Liver (tissue), 8 donors: ENCODE measurements at regions not wholly inside any gene's neighbourhood (a gene's known extent, or its start where the extent isn't known, plus 50 kb on each side); places are given as distances from the start of the nearest gene placed in this dataset.

Source experiments
- DNase-seq: peaks from one replicate; pipeline ENCODE4 v3.0.0-alpha.2; 2017; ENCODE audit warnings: low spot score
- H3K27ac ChIP-seq, 2 donors: one replicate each; pipeline ENCODE4 v1.7.0; 2013; ENCODE audit warnings: inconsistent platforms in 2 of 2, low read length in 2 of 2, control low read depth in 1 of 2, low read depth in 1 of 2, mild to moderate bottlenecking in 1 of 2
- H3K27me3 ChIP-seq, 4 donors: one replicate each; pipeline versions ENCODE4 v1.6.1 to v1.7.0; 2013; ENCODE audit warnings: low read length in 3 of 4, inconsistent platforms in 1 of 4, mild to moderate bottlenecking in 1 of 4, moderate library complexity in 1 of 4; ENCODE audit not compliant: control insufficient read depth in 4 of 4, insufficient read depth in 4 of 4
- H3K36me3 ChIP-seq, 4 donors: one replicate each; pipeline versions ENCODE4 v1.6.1 to v1.7.0; 2013; ENCODE audit warnings: low read length in 3 of 4, mild to moderate bottlenecking in 3 of 4, low read depth in 1 of 4, moderate library complexity in 1 of 4; ENCODE audit not compliant: control insufficient read depth in 4 of 4, insufficient read depth in 3 of 4
- H3K4me1 ChIP-seq, 4 donors: one replicate each; pipeline versions ENCODE4 v1.6.1 to v1.7.0; 2013; ENCODE audit warnings: low read length in 3 of 4, mild to moderate bottlenecking in 3 of 4, moderate library complexity in 1 of 4; ENCODE audit not compliant: control insufficient read depth in 4 of 4, insufficient read depth in 4 of 4
- H3K4me3 ChIP-seq, 3 donors: one replicate each; pipeline versions ENCODE4 v1.6.1 to v1.7.0; 2013; ENCODE audit warnings: low read length in 3 of 3, control low read depth in 1 of 3, low read depth in 1 of 3, mild to moderate bottlenecking in 1 of 3
- H3K9ac ChIP-seq, 2 donors: one replicate each; pipeline ENCODE4 v1.7.0; 2013; ENCODE audit warnings: low read length in 2 of 2, mild to moderate bottlenecking in 2 of 2, moderate library complexity in 2 of 2, control low read depth in 1 of 2, low read depth in 1 of 2
- H3K9me3 ChIP-seq, 4 donors: one replicate each; pipeline versions ENCODE4 v1.6.1 to v1.7.0; 2013; ENCODE audit warnings: low read length in 3 of 4; ENCODE audit not compliant: control insufficient read depth in 4 of 4
- ATF3 ChIP-seq: IDR thresholded peaks from 2 replicates; pipeline ENCODE4 v1.6.1; 2016; ENCODE audit warnings: antibody characterized with exemption
- CTCF ChIP-seq: fragments of 150-350 bp; IDR thresholded peaks from 2 replicates; pipeline ENCODE4 v1.5.1; 2017; ENCODE audit warnings: improper control_type of control experiment, low read depth, low read length; ENCODE audit not compliant: missing input control
- EGR1 ChIP-seq, 2 donors: IDR thresholded peaks; 2 replicates each; pipeline ENCODE4 v1.6.1; 2016 to 2018; ENCODE audit warnings: antibody characterized with exemption in 2 of 2, low read depth in 2 of 2
- FOXA2 ChIP-seq: IDR thresholded peaks from 2 replicates; pipeline ENCODE4 v1.6.1; 2016; ENCODE audit warnings: antibody characterized with exemption
- GABPA ChIP-seq, 2 donors: IDR thresholded peaks in 1 of 2; conservative IDR thresholded peaks in 1 of 2; 2 replicates each; pipeline ENCODE4 v1.6.1; 2016; ENCODE audit warnings: antibody characterized with exemption in 2 of 2, mild to moderate bottlenecking in 1 of 2, moderate library complexity in 1 of 2
- HNF4A ChIP-seq, 2 donors: conservative IDR thresholded peaks; 2 replicates each; pipeline ENCODE4 v1.6.1; 2016; ENCODE audit warnings: antibody characterized with exemption in 2 of 2, mild to moderate bottlenecking in 2 of 2
- HNF4G ChIP-seq: IDR thresholded peaks from 2 replicates; pipeline ENCODE4 v1.6.1; 2016; ENCODE audit warnings: antibody characterized with exemption
- JUND ChIP-seq, 2 donors: IDR thresholded peaks; 2 replicates each; pipeline ENCODE4 v1.6.1; 2016; ENCODE audit warnings: antibody characterized with exemption in 2 of 2
- MAX ChIP-seq: IDR thresholded peaks from 2 replicates; pipeline ENCODE4 v1.6.1; 2016; ENCODE audit warnings: antibody characterized with exemption
- NR2F2 ChIP-seq: IDR thresholded peaks from 2 replicates; pipeline ENCODE4 v1.6.1; 2016; ENCODE audit warnings: antibody characterized with exemption
- RAD21 ChIP-seq, 2 donors: IDR thresholded peaks; 2 replicates each; pipeline ENCODE4 v1.6.1; 2016; ENCODE audit warnings: antibody characterized with exemption in 2 of 2, mild to moderate bottlenecking in 2 of 2
- REST ChIP-seq: IDR thresholded peaks from 2 replicates; pipeline ENCODE4 v1.6.1; 2016; ENCODE audit warnings: antibody characterized with exemption, mild to moderate bottlenecking
- RXRA ChIP-seq, 2 donors: IDR thresholded peaks; 2 replicates each; pipeline ENCODE4 v1.6.1; 2017 to 2018; ENCODE audit warnings: antibody characterized with exemption in 2 of 2, mild to moderate bottlenecking in 1 of 2
- SP1 ChIP-seq: IDR thresholded peaks from 2 replicates; pipeline ENCODE4 v1.6.1; 2018; ENCODE audit warnings: antibody characterized with exemption, mild to moderate bottlenecking
- TAF1 ChIP-seq: conservative IDR thresholded peaks from 2 replicates; pipeline ENCODE4 v1.6.1; 2016; ENCODE audit warnings: antibody characterized with exemption, mild to moderate bottlenecking
- YY1 ChIP-seq: IDR thresholded peaks from 2 replicates; pipeline ENCODE4 v1.6.1; 2016; ENCODE audit warnings: antibody characterized with exemption, mild to moderate bottlenecking
- ZBTB33 ChIP-seq: IDR thresholded peaks from 2 replicates; pipeline ENCODE4 v1.6.1; 2016; ENCODE audit warnings: antibody characterized with exemption
- WGBS: extraction: QIAGEN DNeasy Blood & Tissue Kit; methylation state at CpG from one replicate; pipeline ENCODE4 v1.1.7; 2013; 5-methylcytosine and 5-hydroxymethylcytosine counted together
- donor health status: healthy.
- donor health status: healthy.
- donor health status: healthy.
- donor health status: healthy.
- donor health status: healthy.

GRCh38 chr5:30921388-30921787 lies 272.1 kb upstream of the CDH6 start:
- WGBS: 87% methylated on average over 5 of the region's 5 CpGs
- no peaks in the 10 kb centered on the region for H3K36me3 ChIP-seq
- TF ChIP-seq JUND (IDR thresholded peaks at IDR 0.05) (no peak), SP1 (no peak), REST (no peak), MAX (no peak), RAD21 (IDR thresholded peaks at IDR 0.05) (no peak), GABPA (IDR thresholded peaks at IDR 0.05 in 1 of 2, conservative IDR thresholded peaks at IDR 0.05 in 1 of 2) (no peak), ATF3 (no peak), HNF4G (no peak), RXRA (IDR thresholded peaks at IDR 0.05) (no peak), ZBTB33 (no peak), EGR1 (IDR thresholded peaks at IDR 0.05; ENCODE audit: low read depth in 2 of 2) (no peak), TAF1 (no peak), CTCF (no peak), FOXA2 (no peak), NR2F2 (no peak), YY1 (no peak)
- no peak for DNase-seq
- H3K9ac ChIP-seq: no peak overlapping the region
- no peaks in the 10 kb centered on the region for H3K27me3 ChIP-seq
- H3K4me3 ChIP-seq: no peak overlapping the region
- no peak overlapping the region for H3K27ac ChIP-seq
- no peaks in the 10 kb centered on the region for H3K4me1 ChIP-seq
- peaks cover 0 to 7% (median 2%) of the 10 kb centered on the region in 4 donors for H3K9me3 ChIP-seq

GRCh38 chr5:30918171-30918570 lies 275.3 kb upstream of the CDH6 start:
- no peak for TF ChIP-seq TAF1
- TF ChIP-seq HNF4A (conservative IDR thresholded peaks at IDR 0.05): no peak
- TF ChIP-seq EGR1 (IDR thresholded peaks at IDR 0.05; ENCODE audit: low read depth in 2 of 2): no peak
- no peak for TF ChIP-seq JUND (IDR thresholded peaks at IDR 0.05)
- TF ChIP-seq CTCF: no peak
- no peak for TF ChIP-seq FOXA2
- H3K27ac ChIP-seq: no peak overlapping the region
- H3K36me3 ChIP-seq: no peaks in the 10 kb centered on the region
- no peaks in the 10 kb centered on the region for H3K4me1 ChIP-seq
- WGBS: 77% methylated on average over 5 of the region's 5 CpGs
- no peaks in the 10 kb centered on the region for H3K9me3 ChIP-seq
- H3K4me3 ChIP-seq: no peak overlapping the region
- DNase-seq: no peak
- H3K9ac ChIP-seq: no peak overlapping the region
- no peaks in the 10 kb centered on the region for H3K27me3 ChIP-seq
